Transverse colon (tissue), 3 donors: ENCODE measurements at regions not wholly inside any gene's neighbourhood (a gene's known extent, or its start where the extent isn't known, plus 50 kb on each side); places are given as distances from the start of the nearest gene placed in this dataset.

Source experiments
- CTCF ChIP-seq, 5 experiments: fragments of 200-600 bp in 3 of 5; fragments of 450-650 bp in 2 of 5; sonication (generic) in 3 of 5; IDR thresholded peaks; 1 replicate in 2 of 5; 2 replicates in 3 of 5; pipeline ENCODE4 v1.5.1; 2016 to 2017; ENCODE audit warnings: antibody characterized with exemption in 5 of 5, inconsistent platforms in 3 of 5, mild to moderate bottlenecking in 2 of 5, moderate library complexity in 1 of 5
- EP300 ChIP-seq: sonication (generic); formaldehyde crosslinking; IDR thresholded peaks from one replicate; pipeline ENCODE4 v1.6.1; 2017; ENCODE audit warnings: antibody characterized with exemption, low read depth
- POLR2A ChIP-seq: fragments of 450-650 bp; IDR thresholded peaks from one replicate; pipeline ENCODE4 v1.6.1; 2016; ENCODE audit warnings: antibody characterized with exemption, mild to moderate bottlenecking, moderate library complexity

DNA sequence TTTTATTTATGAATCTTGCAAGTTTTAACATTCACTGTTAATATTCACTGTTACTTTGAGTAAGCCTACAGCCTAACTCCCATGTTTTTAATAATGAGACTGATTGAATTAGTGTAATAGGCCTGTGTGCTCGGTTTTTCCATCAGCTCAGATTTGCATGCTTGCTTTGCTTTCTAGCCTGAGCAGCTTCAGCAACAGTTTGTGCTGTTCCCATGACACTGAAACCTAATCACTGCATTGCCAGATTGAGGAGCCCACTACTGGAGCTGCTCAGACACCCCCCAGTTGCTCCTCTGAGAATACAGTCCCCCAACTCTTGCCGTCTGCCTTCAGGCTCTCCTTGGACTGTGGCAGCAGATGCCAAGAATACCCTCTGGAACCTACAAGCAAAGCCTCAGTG, 695.4 kb downstream of the BRINP3 start:
- TF ChIP-seq CTCF (IDR thresholded peaks at IDR 0.05) (no peak), EP300 (no peak), POLR2A (no peak)
